Type B pancreatic cell (in vitro differentiated cells): ENCODE measurements at regions not wholly inside any gene's neighbourhood (a gene's known extent, or its start where the extent isn't known, plus 50 kb on each side); places are given as distances from the start of the nearest gene placed in this dataset.

Experiments used
- DNase-seq: peaks from one replicate; pipeline ENCODE4 v3.0.0; 2021; ENCODE audit warnings: mixed read lengths; ENCODE audit not compliant: unreplicated experiment; ENCODE audit errors: extremely low spot score
- H3K27ac Mint-ChIP-seq: 2 replicates; pipeline ENCODE4 v1.8.0; 2021; ENCODE audit warnings: mild to moderate bottlenecking, mixed read lengths
- H3K27me3 Mint-ChIP-seq: 2 replicates; pipeline ENCODE4 v1.8.0; 2021; ENCODE audit warnings: mixed read lengths
- H3K36me3 Mint-ChIP-seq: 2 replicates; pipeline ENCODE4 v1.8.0; 2021; ENCODE audit warnings: mixed read lengths
- H3K4me1 Mint-ChIP-seq: one replicate; pipeline ENCODE4 v1.8.0; 2021; ENCODE audit warnings: mixed read lengths; ENCODE audit not compliant: unreplicated experiment
- H3K4me3 Mint-ChIP-seq: 2 replicates; pipeline ENCODE4 v1.8.0; 2021; ENCODE audit warnings: mild to moderate bottlenecking, mixed read lengths
- H3K9me3 Mint-ChIP-seq: 2 replicates; pipeline ENCODE4 v1.8.0; 2021; ENCODE audit warnings: mixed read lengths
- CTCF ChIP-seq: fragments of 200-600 bp; sonication (generic); conservative IDR thresholded peaks from 2 replicates; pipeline ENCODE4 v1.5.0; 2021; ENCODE audit warnings: antibody characterized with exemption, mild to moderate bottlenecking

GRCh38 chr2:234231460-234231859 lies 181.0 kb downstream of the SPP2 start:
- Mint-ChIP-seq H3K36me3 (no peaks in the 10 kb centered on the region), H3K27ac (no peak overlapping the region), H3K9me3 (peaks cover 4% of the 10 kb centered on the region), H3K4me3 (no peak overlapping the region), H3K27me3 (no peaks in the 10 kb centered on the region), H3K4me1 (no peaks in the 10 kb centered on the region)
- DNase-seq = no peak
- no peak for TF ChIP-seq CTCF

GRCh38 chr2:234219046-234219310 lies 168.5 kb downstream of the SPP2 start:
- H3K4me3 Mint-ChIP-seq = peak overlapping the region; percentile 12
- H3K36me3 Mint-ChIP-seq = no peaks in the 10 kb centered on the region
- no peak for DNase-seq

DNA sequence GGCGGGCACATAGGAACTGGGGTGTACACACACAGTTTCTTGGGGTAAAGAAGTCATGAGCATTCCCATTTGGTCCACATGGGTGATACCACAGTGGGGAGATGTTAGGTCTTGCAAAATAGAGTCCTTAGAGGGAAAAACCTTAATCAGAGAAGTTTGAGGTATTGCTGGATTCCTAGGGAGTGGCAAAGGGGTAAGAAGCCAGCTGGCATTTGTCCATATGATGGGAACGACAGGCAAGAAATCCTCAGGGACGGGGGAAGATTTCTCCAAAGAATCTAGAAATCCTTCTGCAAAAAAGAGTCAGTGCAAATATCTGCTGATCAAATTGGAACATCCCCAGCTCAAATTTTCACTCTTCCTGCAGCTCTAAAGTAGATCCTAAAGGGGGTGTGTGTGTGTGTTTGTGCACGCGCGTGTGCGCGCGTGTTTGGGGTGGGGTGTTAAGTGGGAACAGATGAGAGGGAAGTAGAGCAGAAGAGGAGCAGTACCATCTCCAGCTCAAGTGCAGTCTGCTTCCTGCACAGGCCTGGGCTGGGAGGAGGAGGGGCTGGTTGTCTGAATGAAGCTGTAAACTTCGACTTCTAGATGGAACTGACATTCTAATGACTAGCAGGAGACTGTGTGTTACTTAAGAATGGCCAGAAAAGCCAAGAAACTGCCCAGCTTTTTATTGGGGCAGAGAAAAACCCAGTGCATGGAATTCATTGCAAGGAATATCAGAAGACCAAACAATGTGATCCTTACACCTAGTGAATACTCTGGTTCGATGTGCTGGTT lies 168.0 kb downstream of the SPP2 start:
- H3K4me1 Mint-ChIP-seq = peaks cover 22% of the 10 kb centered on the region
- H3K9me3 Mint-ChIP-seq = peaks cover 8% of the 10 kb centered on the region
- peak overlapping the region; percentile 40 for H3K4me3 Mint-ChIP-seq
- H3K27me3 Mint-ChIP-seq = no peaks in the 10 kb centered on the region
- H3K27ac Mint-ChIP-seq = peak overlapping the region; percentile 48
- DNase-seq = no peak
- TF ChIP-seq CTCF = no peak
- no peaks in the 10 kb centered on the region for H3K36me3 Mint-ChIP-seq

More at GRCh38 chr2:234219046-234219310, 168.5 kb downstream of the SPP2 start:
- H3K27ac Mint-ChIP-seq = peak overlapping the region; percentile 48
- H3K27me3 Mint-ChIP-seq = no peaks in the 10 kb centered on the region
- no peak for TF ChIP-seq CTCF
- peaks cover 8% of the 10 kb centered on the region for H3K9me3 Mint-ChIP-seq
- H3K4me1 Mint-ChIP-seq = peaks cover 22% of the 10 kb centered on the region

DNA sequence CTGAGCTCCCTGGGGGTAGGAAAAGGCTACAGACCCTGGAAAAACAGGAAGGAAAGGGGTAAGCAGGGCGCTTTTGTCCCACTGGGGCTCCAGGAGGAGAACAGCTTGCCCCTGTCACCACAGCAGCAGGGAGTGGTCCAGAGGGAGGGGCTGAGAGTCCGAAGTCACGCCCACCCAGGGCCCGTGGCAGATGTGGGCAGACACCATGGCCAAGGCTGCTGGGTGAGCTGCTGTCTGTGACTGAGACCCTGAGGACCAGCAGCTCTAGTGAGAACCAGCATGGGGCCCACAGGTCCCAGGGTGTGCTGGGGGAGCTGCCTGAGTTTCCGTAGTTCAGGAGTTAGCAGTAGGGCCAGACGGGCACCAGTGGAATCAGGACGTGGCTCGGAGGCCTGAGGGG lies 162.0 kb downstream of the SPP2 start:
- TF ChIP-seq CTCF = no peak
- Mint-ChIP-seq H3K36me3 (no peaks in the 10 kb centered on the region), H3K27ac (no peak overlapping the region), H3K27me3 (no peaks in the 10 kb centered on the region), H3K4me3 (no peak overlapping the region), H3K9me3 (peaks cover 7% of the 10 kb centered on the region), H3K4me1 (peaks cover 12% of the 10 kb centered on the region)
- no peak for DNase-seq

DNA sequence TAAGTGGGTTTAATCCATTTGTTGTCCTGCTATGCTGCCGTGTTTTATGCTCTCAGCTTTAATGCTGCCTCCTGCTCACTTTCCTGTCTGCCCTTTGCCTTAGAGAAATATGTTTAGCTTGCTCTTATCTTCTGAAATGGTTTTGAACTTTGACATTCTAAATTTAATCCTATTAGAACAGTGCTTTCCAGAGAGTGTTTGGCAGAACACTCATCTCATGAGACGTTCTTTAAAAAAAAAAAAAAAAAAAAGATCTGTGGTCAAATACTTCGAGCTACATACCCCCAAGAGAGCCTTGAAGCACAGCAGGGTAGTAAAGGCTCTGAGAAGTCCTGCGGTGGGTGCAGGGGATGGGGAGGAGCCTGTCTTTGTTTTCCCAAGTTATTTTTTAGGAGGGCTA lies 161.3 kb downstream of the SPP2 start:
- Mint-ChIP-seq H3K27ac (no peak overlapping the region), H3K4me1 (peaks cover 12% of the 10 kb centered on the region)
- no peak for DNase-seq

More for the DNA sequence above, 161.3 kb downstream of the SPP2 start:
- no peak for TF ChIP-seq CTCF
- Mint-ChIP-seq H3K27me3 (no peaks in the 10 kb centered on the region), H3K4me3 (no peak overlapping the region), H3K36me3 (no peaks in the 10 kb centered on the region), H3K9me3 (peaks cover 7% of the 10 kb centered on the region)
